ENCODE measurements at regions not wholly inside any gene's neighbourhood (a gene's known extent, or its start where the extent isn't known, plus 50 kb on each side); places are given as distances from the start of the nearest gene placed in this dataset.

GRCh38 chr18:8538935-8539334, 70.3 kb upstream of the RAB12 start:
- no peak for DNase-seq

- DNase-seq, result no peak
These were observed 62.6 kb upstream of the RAB12 start for GRCh38 chr18:8546677-8547076.

DNA sequence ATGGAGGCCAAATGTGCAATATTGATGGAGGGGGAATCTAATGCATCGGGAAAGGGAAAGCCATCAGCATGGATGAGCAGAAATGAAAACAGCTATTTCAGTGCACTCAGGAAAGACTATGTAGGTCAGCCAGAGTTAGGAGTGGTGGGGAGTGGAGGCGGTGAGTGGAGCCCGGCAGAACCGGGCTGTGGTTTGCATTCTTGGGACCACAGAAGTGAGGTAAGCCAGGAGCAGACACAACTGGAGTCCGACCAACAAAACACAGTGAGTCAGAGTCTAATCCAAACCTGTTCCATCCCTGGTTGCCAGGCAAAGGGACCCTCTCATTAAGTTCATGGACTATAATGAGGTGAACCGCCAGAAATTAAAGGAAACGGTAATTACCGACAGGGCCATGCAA, 61.1 kb upstream of the RAB12 start:
- no peak for DNase-seq

GRCh38 chr18:8549254-8549757, 59.9 kb upstream of the RAB12 start:
- DNase-seq, result no peak

- DNase-seq, result no peak
These were observed 57.1 kb upstream of the RAB12 start for GRCh38 chr18:8552151-8552550.

- DNase-seq, result no peak
These were observed 54.9 kb upstream of the RAB12 start for GRCh38 chr18:8554354-8554753.

DNA sequence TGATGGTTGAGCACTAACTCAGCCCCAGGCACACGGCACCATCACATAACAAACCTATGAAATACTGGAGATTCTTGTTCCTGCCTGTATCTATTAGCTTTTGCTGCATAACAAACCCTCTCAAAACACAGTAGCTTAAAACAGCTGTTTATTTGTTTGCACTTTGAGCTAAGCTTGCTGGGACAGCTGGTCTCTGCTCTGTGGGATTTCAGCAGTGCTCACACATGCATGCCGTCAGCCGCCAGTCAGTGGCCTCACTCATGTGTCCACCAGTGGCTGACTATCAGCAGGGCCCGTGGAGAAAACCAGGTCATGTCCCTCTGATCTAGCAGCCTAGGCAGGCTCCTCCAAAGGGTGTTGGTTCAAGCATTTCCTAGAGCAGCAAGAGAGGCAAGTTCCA, 52.8 kb upstream of the RAB12 start:
- DNase-seq, result no peak

All from activated T-cell treated with anti-CD3 and anti-CD28 coated beads, Interleukin-2, amount 50 U/mL, for 1 hour (primary cell).